H1 (cell line): ENCODE measurements at regions not wholly inside any gene's neighbourhood (a gene's known extent, or its start where the extent isn't known, plus 50 kb on each side); places are given as distances from the start of the nearest gene placed in this dataset.

Experiments used
- CTCF ChIA-PET: fragments of 300-600 bp; sonication (Branson Sonifier 250); formaldehyde crosslinking; loops from one replicate; lab custom pipeline; 2021; ENCODE audit not compliant: partially characterized antibody; lab: Charles Lee
- POLR2A ChIA-PET: fragments of 300-600 bp; sonication (Branson Sonifier 250); formaldehyde crosslinking; loops from one replicate; lab custom pipeline; 2021; ENCODE audit warnings: inconsistent platforms; ENCODE audit not compliant: partially characterized antibody; lab: Charles Lee
- DNase-seq, 2 experiments: peaks; one replicate each; pipeline versions ENCODE4 v3.0.0 to v3.0.0-alpha.2; 2010 to 2022; ENCODE audit warnings: low spot score in 2 of 2, low read depth in 1 of 2, mixed read lengths in 1 of 2
- FAIRE-seq: peaks from 2 replicates; lab custom pipeline; 2011; peaks lifted over from hg19 to GRCh38; lab: Jason Lieb, UNC
- H2AFZ ChIP-seq: 2 replicates; pipeline ENCODE4 v1.8.1; 2012; ENCODE audit warnings: low read length, inconsistent platforms
- H2AK5ac ChIP-seq: 2 replicates; pipeline ENCODE4 v1.6.1; 2013; ENCODE audit warnings: low read depth, low read length
- H2BK120ac ChIP-seq: replicated peaks from 2 replicates; pipeline ENCODE3; 2013; ENCODE audit warnings: low read depth, low read length, inconsistent platforms
- H2BK12ac ChIP-seq: 2 replicates; pipeline ENCODE4 v1.6.1; 2013; ENCODE audit warnings: low read depth, low read length
- H2BK15ac ChIP-seq: 2 replicates; pipeline ENCODE4 v1.6.1; 2013; ENCODE audit warnings: low read length
- H2BK20ac ChIP-seq: 2 replicates; pipeline ENCODE4 v1.6.1; 2013; ENCODE audit warnings: low read length
- H2BK5ac ChIP-seq: 2 replicates; pipeline ENCODE4 v1.6.1; 2013; ENCODE audit warnings: low read depth, low read length
- H3K14ac ChIP-seq: 2 replicates; pipeline ENCODE4 v1.6.1; 2013; ENCODE audit warnings: inconsistent platforms; ENCODE audit not compliant: insufficient read length
- H3K18ac ChIP-seq: 2 replicates; pipeline ENCODE4 v1.6.1; 2013; ENCODE audit warnings: low read length; ENCODE audit errors: extremely low read depth
- H3K23ac ChIP-seq: 2 replicates; pipeline ENCODE4 v1.6.1; 2013; ENCODE audit warnings: inconsistent platforms; ENCODE audit not compliant: insufficient read length
- H3K23me2 ChIP-seq: 2 replicates; pipeline ENCODE4 v1.6.1; 2013; ENCODE audit warnings: low read depth, low read length
- H3K27ac ChIP-seq: 2 replicates; pipeline ENCODE4 v1.6.1; 2011; ENCODE audit warnings: low read depth, low read length, inconsistent platforms
- H3K27me3 ChIP-seq, 4 experiments: replicated peaks in 1 of 4; 1 replicate in 1 of 4; 2 replicates in 3 of 4; pipeline versions ENCODE4 v1.6.1 to v1.8.1; 2011 to 2013; ENCODE audit warnings: low read length in 3 of 4, mild to moderate bottlenecking in 3 of 4, inconsistent platforms in 2 of 4, mixed read lengths in 2 of 4, moderate library complexity in 1 of 4; ENCODE audit not compliant: control insufficient read depth in 3 of 4, insufficient read depth in 3 of 4; ENCODE audit errors: extremely low read depth in 1 of 4
- H3K36me3 ChIP-seq, 4 experiments: 2 replicates each; pipeline versions ENCODE4 v1.6.1 to v1.8.1; 2011 to 2013; ENCODE audit warnings: mild to moderate bottlenecking in 4 of 4, low read length in 3 of 4, moderate library complexity in 2 of 4, control low read depth in 1 of 4, inconsistent platforms in 1 of 4; ENCODE audit not compliant: insufficient read depth in 4 of 4, control insufficient read depth in 2 of 4
- H3K4ac ChIP-seq: replicated peaks from 2 replicates; pipeline ENCODE3; 2013; ENCODE audit warnings: low read length, low read depth, mixed read lengths, inconsistent platforms; ENCODE audit not compliant: insufficient read length
- H3K4me1 ChIP-seq, 4 experiments: replicated peaks in 1 of 4; 1 replicate in 1 of 4; 2 replicates in 3 of 4; pipeline versions ENCODE4 v1.6.1 to v1.8.1; 2011 to 2013; ENCODE audit warnings: low read length in 3 of 4, inconsistent platforms in 2 of 4, mixed read lengths in 1 of 4; ENCODE audit not compliant: insufficient read depth in 4 of 4, control insufficient read depth in 3 of 4
- H3K4me2 ChIP-seq, 2 experiments: 2 replicates each; pipeline versions ENCODE4 v1.6.1 to v1.8.1; 2011 to 2013; ENCODE audit warnings: low read depth in 2 of 2, low read length in 2 of 2, control low read depth in 1 of 2, inconsistent platforms in 1 of 2, mild to moderate bottlenecking in 1 of 2; ENCODE audit not compliant: insufficient read depth in 1 of 2
- H3K4me3 ChIP-seq, 4 experiments: fragments of 200-600, 300-600 bp in 1 of 4; sonication (generic), shearing (Covaris generic), sonication (Bioruptor Twin) in 1 of 4; 2 replicates each; pipeline versions ENCODE4 v1.5.1 to v1.8.1; 2011 to 2016; ENCODE audit warnings: low read length in 4 of 4, low read depth in 3 of 4, control low read depth in 2 of 4, inconsistent platforms in 2 of 4, mild to moderate bottlenecking in 2 of 4, mixed read lengths in 1 of 4, moderate library complexity in 1 of 4; ENCODE audit not compliant: insufficient read depth in 2 of 4; ENCODE audit errors: extremely low read depth in 1 of 4
- H3K56ac ChIP-seq: replicated peaks from 2 replicates; pipeline ENCODE3; 2013; ENCODE audit warnings: low read depth, mild to moderate bottlenecking, mixed read lengths, low read length, inconsistent platforms; ENCODE audit not compliant: insufficient read length
- H3K79me1 ChIP-seq: 2 replicates; pipeline ENCODE4 v1.6.1; 2013; ENCODE audit warnings: low read depth, low read length, control low read depth
- H3K79me2 ChIP-seq, 2 experiments: 2 replicates each; pipeline versions ENCODE4 v1.6.1 to v1.8.1; 2012 to 2013; ENCODE audit warnings: low read length in 2 of 2, mild to moderate bottlenecking in 2 of 2, inconsistent platforms in 1 of 2; ENCODE audit not compliant: insufficient read depth in 2 of 2, control insufficient read depth in 1 of 2
- H3K9ac ChIP-seq, 4 experiments: replicated peaks in 1 of 4; 1 replicate in 1 of 4; 2 replicates in 3 of 4; pipeline versions ENCODE4 v1.6.1 to v1.8.1; 2011 to 2013; ENCODE audit warnings: low read depth in 3 of 4, low read length in 3 of 4, control low read depth in 2 of 4, mild to moderate bottlenecking in 2 of 4, moderate library complexity in 2 of 4, inconsistent platforms in 1 of 4; ENCODE audit errors: extremely low read depth in 1 of 4
- H3K9me3 ChIP-seq, 2 experiments: 2 replicates each; pipeline versions ENCODE4 v1.6.1 to v1.8.1; 2012 to 2013; ENCODE audit warnings: mild to moderate bottlenecking in 2 of 2, moderate library complexity in 2 of 2, control low read depth in 1 of 2, inconsistent platforms in 1 of 2, low read depth in 1 of 2, low read length in 1 of 2, mixed read lengths in 1 of 2; ENCODE audit not compliant: insufficient read depth in 2 of 2
- H4K20me1 ChIP-seq, 2 experiments: replicated peaks in 1 of 2; 2 replicates each; pipeline versions ENCODE3 to v1.8.1; 2011 to 2013; ENCODE audit warnings: inconsistent platforms in 2 of 2, low read length in 2 of 2, mild to moderate bottlenecking in 1 of 2; ENCODE audit not compliant: insufficient read depth in 2 of 2, control insufficient read depth in 1 of 2
- H4K5ac ChIP-seq: 2 replicates; pipeline ENCODE4 v1.6.1; 2013; ENCODE audit warnings: low read length, low read depth, mixed read lengths, inconsistent platforms; ENCODE audit not compliant: insufficient read length
- H4K8ac ChIP-seq: 2 replicates; pipeline ENCODE4 v1.8.0; 2013; ENCODE audit warnings: mild to moderate bottlenecking, moderate library complexity, low read length, inconsistent platforms; ENCODE audit not compliant: insufficient read depth; ENCODE audit errors: extremely low read depth
- H4K91ac ChIP-seq: replicated peaks from 2 replicates; pipeline ENCODE3; 2013; ENCODE audit warnings: low read length, mixed read lengths, inconsistent platforms; ENCODE audit not compliant: insufficient read length
- CBX8 ChIP-seq: fragments of 300-800, 300-1000 bp; sonication (generic); IDR thresholded peaks from 2 replicates; pipeline ENCODE4 v1.7.1; 2016; ENCODE audit warnings: low read depth, low read length, borderline replicate concordance
- CTBP2 ChIP-seq: IDR thresholded peaks from 2 replicates; pipeline ENCODE4 v1.7.0; 2011; ENCODE audit warnings: borderline replicate concordance, mild to moderate bottlenecking, moderate library complexity, mixed read lengths, low read length; ENCODE audit not compliant: insufficient read depth, insufficient read length
- EZH2 ChIP-seq: fragments of 200-600 bp; sonication (generic); IDR thresholded peaks from 2 replicates; pipeline ENCODE4 v1.7.1; 2012; ENCODE audit warnings: low read depth, mild to moderate bottlenecking, moderate library complexity, low read length, inconsistent platforms; ENCODE audit not compliant: severe bottlenecking
- WGBS, 2 experiments: shearing (Covaris generic) in 1 of 2; methylation state at CpG; one replicate each; pipeline versions ENCODE4 v1.1.6 to v1.1.7; 2013 to 2015; ENCODE audit warnings: low lambda C conversion rate in 2 of 2, mixed read lengths in 2 of 2, inconsistent platforms in 1 of 2, low coverage in 1 of 2, missing lambda C conversion rate in 1 of 2; ENCODE audit not compliant: insufficient replicate concordance in 2 of 2, insufficient coverage in 1 of 2, insufficient read length in 1 of 2; ENCODE audit errors: extremely low coverage in 1 of 2, missing lambda C conversion rate in 1 of 2; 5-methylcytosine and 5-hydroxymethylcytosine counted together

DNA sequence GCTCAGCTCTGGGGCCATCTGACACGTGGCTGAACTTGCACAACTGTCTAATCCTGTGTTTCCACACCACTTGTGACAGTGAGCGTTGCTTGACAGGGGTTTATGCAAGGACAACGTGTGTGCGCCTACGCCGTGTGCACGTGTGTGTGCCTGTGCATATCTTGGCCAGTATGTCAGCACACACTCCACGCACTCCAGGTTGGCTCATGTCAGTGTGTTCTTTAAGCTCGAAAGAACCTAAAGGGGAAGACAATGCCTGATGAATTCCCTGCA lies 85.6 kb upstream of the SALL3 start:
- H3K9ac ChIP-seq = no peak overlapping the region
- H4K20me1 ChIP-seq = no peaks in the 10 kb centered on the region
- H2BK20ac ChIP-seq = no peak overlapping the region
- H3K27ac ChIP-seq = no peak overlapping the region
- no peaks in the 10 kb centered on the region for H3K79me2 ChIP-seq
- FAIRE-seq (no peak), DNase-seq (no peak)
- H3K4me3 ChIP-seq = no peak overlapping the region
- no peak overlapping the region for H2BK15ac ChIP-seq
- peaks cover 3 to 16% of the 10 kb centered on the region in 2 experiments; a peak in 3 of 4 replicates for H3K9me3 ChIP-seq
- POLR2A ChIA-PET = interaction anchor here (0.9 kb wide), 1 partner anchor 52 kb away, joined by 3 read pairs; no protein-coding TSS in a partner anchor
- H3K23ac ChIP-seq = no peak overlapping the region
- no peak overlapping the region for H2BK120ac ChIP-seq
- H3K4ac ChIP-seq = no peak overlapping the region
- no peaks in the 10 kb centered on the region for H3K27me3 ChIP-seq
- H4K5ac ChIP-seq = no peak overlapping the region
- no peaks in the 10 kb centered on the region for H3K36me3 ChIP-seq
- H2AK5ac ChIP-seq = no peak overlapping the region
- no peak overlapping the region for H2BK5ac ChIP-seq
- H3K4me1 ChIP-seq = no peaks in the 10 kb centered on the region
- no peaks in the 10 kb centered on the region for H3K79me1 ChIP-seq
- H3K14ac ChIP-seq = no peak overlapping the region
- no peak overlapping the region for H3K18ac ChIP-seq
- 92% methylated on average over 9 of the region's 9 CpGs; no CpG with 5 or more reads in 1 of the 2 experiments for WGBS, 2 experiments
- H3K23me2 ChIP-seq = no peaks in the 10 kb centered on the region
- no peak overlapping the region for H3K4me2 ChIP-seq
- CTCF ChIA-PET = interaction anchor here (3.1 kb wide), 1 partner anchor 10 kb away, joined by 10 read pairs; no protein-coding TSS in a partner anchor
- H4K8ac ChIP-seq = no peak overlapping the region
- H4K91ac ChIP-seq = no peak overlapping the region
- H3K56ac ChIP-seq = no peak overlapping the region
- no peak overlapping the region for H2BK12ac ChIP-seq
- H2AFZ ChIP-seq = no peak overlapping the region
- no peak for TF ChIP-seq CBX8
- TF ChIP-seq CTBP2 = no peak
- no peak for TF ChIP-seq EZH2
